ENCODE measurements at regions not wholly inside any gene's neighbourhood (a gene's known extent, or its start where the extent isn't known, plus 50 kb on each side); places are given as distances from the start of the nearest gene placed in this dataset.

DNA sequence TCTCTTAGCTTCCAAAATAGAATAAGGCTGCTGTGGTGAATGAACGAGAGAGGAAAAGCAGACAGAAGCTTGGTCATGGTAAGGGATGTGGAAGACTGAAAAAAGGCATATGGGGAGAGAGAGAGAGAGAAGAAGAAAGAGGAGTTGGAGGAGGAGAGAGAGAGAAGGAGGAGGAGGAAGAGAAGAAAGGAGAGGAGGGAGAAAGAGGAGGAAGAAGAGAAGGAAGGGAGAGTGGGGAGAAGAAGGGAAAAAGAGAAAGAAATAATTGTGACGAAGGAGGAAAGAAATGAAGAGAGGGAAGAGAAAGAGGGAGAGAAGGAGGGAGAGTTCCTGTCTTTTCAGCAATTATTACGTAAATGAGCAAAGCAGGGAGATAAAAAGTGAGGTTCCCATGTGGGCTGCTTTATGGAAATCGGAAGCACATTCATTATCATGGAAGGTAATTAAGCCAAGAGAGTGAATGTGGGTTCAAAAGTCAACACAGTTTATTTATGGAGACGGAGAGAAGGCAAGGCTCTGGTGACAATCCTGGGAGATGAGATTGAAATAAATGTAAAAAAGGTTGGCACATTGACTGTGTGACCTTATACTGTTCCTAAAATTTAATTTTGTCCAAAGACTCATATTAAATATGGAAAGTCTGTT lies 611.2 kb downstream of the KIF4B start:
- Mint-ChIP-seq H3K4me1 (peaks cover 37% of the 10 kb centered on the region), H3K9me3 (peaks cover 4% of the 10 kb centered on the region; the same call in 1 of the 2 replicates), H3K4me3 (no peak overlapping the region), H3K27me3 (ENCODE audit: low read depth) (no peaks in the 10 kb centered on the region; the same call in 1 of the 2 replicates), H3K36me3 (no peaks in the 10 kb centered on the region), H3K27ac (peak overlapping the region; percentile 69)
- CTCF ChIA-PET = no interaction called here
- POLR2A ChIA-PET = no interaction called here
- ATAC-seq (no peak), DNase-seq (ENCODE audit: low spot score) (no peak)
- TF ChIP-seq, protein P1, sequence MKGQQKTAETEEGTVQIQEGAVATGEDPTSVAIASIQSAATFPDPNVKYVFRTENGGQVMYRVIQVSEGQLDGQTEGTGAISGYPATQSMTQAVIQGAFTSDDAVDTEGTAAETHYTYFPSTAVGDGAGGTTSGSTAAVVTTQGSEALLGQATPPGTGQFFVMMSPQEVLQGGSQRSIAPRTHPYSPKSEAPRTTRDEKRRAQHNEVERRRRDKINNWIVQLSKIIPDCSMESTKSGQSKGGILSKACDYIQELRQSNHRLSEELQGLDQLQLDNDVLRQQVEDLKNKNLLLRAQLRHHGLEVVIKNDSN (CRISPR knock-in tag; IDR thresholded peaks at IDR 0.05) = no peak
- TF ChIP-seq, protein P2, sequence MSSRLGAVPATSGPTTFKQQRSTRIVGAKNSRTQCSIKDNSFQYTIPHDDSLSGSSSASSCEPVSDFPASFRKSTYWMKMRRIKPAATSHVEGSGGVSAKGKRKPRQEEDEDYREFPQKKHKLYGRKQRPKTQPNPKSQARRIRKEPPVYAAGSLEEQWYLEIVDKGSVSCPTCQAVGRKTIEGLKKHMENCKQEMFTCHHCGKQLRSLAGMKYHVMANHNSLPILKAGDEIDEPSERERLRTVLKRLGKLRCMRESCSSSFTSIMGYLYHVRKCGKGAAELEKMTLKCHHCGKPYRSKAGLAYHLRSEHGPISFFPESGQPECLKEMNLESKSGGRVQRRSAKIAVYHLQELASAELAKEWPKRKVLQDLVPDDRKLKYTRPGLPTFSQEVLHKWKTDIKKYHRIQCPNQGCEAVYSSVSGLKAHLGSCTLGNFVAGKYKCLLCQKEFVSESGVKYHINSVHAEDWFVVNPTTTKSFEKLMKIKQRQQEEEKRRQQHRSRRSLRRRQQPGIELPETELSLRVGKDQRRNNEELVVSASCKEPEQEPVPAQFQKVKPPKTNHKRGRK (CRISPR knock-in tag; IDR thresholded peaks at IDR 0.05; ENCODE audit: borderline replicate concordance) = peak; percentile 94; the same call in 1 of the 2 replicates

DNA sequence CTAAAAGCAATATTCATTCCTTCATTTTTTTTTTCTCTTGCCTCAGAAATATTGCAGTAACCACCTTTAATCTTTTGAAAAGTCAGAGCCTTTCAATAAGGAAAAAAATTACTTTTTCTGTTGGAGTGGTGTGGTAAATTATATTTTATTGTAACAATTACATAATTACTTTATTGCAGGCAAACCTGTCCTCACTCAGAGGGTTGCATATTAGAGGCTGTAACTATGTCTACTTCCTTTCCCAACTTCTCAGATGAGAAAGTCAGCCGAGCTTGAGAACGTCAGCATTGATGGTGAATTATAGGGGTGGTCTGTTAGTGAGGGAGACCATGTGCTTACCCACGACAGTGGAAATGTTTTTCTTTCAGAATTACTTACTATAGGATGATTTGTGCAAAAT lies 611.8 kb downstream of the KIF4B start:
- POLR2A ChIA-PET = no interaction called here
- Mint-ChIP-seq H3K27ac (no peak overlapping the region), H3K9me3 (peaks cover 4% of the 10 kb centered on the region; the same call in 1 of the 2 replicates), H3K4me3 (no peak overlapping the region), H3K4me1 (peaks cover 36% of the 10 kb centered on the region), H3K27me3 (ENCODE audit: low read depth) (no peaks in the 10 kb centered on the region), H3K36me3 (no peaks in the 10 kb centered on the region)
- TF ChIP-seq ZNF232 (CRISPR knock-in tag; IDR thresholded peaks at IDR 0.05) (no peak), NFYB (CRISPR knock-in tag; conservative IDR thresholded peaks at IDR 0.05; ENCODE audit: low read depth) (no peak), OVOL2 (CRISPR knock-in tag; IDR thresholded peaks at IDR 0.05; ENCODE audit: borderline replicate concordance) (no peak), ETV6 (CRISPR knock-in tag; IDR thresholded peaks at IDR 0.05) (no peak)
- TF ChIP-seq, protein P2 (CRISPR knock-in tag; IDR thresholded peaks at IDR 0.05; ENCODE audit: borderline replicate concordance) = no peak
- ATAC-seq (no peak), DNase-seq (ENCODE audit: low spot score) (no peak)
- CTCF ChIA-PET = no interaction called here

DNA sequence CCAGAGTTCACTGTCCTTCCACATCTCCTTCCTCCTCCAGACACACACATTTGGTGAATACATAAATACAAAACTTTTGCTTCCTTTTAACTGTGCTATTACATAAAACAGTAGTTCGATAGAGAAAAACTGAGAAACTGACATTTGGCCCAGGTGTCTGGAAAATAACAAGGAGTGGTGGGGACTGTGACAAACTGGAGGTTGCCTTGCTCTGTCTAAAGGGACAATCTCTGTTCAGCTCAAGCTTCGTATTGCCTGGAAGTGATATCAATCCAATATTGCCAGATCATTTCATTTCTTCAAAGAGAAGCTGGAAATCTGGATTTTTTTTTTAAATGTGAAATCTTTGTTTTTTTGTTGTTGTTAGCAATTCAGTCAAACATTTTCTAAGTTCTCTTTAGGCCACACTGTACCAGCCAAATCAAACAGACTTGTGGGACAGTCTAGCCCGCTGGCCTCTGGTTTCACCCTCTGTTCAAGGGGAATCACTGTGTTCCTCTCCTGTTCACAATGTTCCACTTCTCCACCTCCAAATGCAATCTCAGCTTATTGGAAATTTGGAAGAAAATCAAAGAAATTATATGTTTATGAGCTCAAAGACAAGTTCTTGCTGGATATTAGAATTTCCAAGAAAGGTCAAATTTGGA lies 612.5 kb downstream of the KIF4B start:
- CTCF ChIA-PET = no interaction called here

More for the DNA sequence above, 612.5 kb downstream of the KIF4B start:
- no peak for TF ChIP-seq ZNF138 (CRISPR knock-in tag; conservative IDR thresholded peaks at IDR 0.05)
- TF ChIP-seq, protein P1 (CRISPR knock-in tag; IDR thresholded peaks at IDR 0.05) = no peak
- no peak for TF ChIP-seq ZNF671 (CRISPR knock-in tag; IDR thresholded peaks at IDR 0.05)
- no peak for TF ChIP-seq FOXJ3 (CRISPR knock-in tag; IDR thresholded peaks at IDR 0.05; ENCODE audit: borderline replicate concordance)
- TF ChIP-seq, protein P3, sequence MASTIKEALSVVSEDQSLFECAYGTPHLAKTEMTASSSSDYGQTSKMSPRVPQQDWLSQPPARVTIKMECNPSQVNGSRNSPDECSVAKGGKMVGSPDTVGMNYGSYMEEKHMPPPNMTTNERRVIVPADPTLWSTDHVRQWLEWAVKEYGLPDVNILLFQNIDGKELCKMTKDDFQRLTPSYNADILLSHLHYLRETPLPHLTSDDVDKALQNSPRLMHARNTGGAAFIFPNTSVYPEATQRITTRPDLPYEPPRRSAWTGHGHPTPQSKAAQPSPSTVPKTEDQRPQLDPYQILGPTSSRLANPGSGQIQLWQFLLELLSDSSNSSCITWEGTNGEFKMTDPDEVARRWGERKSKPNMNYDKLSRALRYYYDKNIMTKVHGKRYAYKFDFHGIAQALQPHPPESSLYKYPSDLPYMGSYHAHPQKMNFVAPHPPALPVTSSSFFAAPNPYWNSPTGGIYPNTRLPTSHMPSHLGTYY (CRISPR knock-in tag; IDR thresholded peaks at IDR 0.05) = no peak
- TF ChIP-seq GRHL2 (CRISPR knock-in tag; IDR thresholded peaks at IDR 0.05; ENCODE audit: insufficient replicate concordance, severe bottlenecking) = no peak
- TF ChIP-seq, protein P4, sequence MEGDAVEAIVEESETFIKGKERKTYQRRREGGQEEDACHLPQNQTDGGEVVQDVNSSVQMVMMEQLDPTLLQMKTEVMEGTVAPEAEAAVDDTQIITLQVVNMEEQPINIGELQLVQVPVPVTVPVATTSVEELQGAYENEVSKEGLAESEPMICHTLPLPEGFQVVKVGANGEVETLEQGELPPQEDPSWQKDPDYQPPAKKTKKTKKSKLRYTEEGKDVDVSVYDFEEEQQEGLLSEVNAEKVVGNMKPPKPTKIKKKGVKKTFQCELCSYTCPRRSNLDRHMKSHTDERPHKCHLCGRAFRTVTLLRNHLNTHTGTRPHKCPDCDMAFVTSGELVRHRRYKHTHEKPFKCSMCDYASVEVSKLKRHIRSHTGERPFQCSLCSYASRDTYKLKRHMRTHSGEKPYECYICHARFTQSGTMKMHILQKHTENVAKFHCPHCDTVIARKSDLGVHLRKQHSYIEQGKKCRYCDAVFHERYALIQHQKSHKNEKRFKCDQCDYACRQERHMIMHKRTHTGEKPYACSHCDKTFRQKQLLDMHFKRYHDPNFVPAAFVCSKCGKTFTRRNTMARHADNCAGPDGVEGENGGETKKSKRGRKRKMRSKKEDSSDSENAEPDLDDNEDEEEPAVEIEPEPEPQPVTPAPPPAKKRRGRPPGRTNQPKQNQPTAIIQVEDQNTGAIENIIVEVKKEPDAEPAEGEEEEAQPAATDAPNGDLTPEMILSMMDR (IDR thresholded peaks at IDR 0.05) = no peak
- TF ChIP-seq KAT7 (CRISPR knock-in tag; IDR thresholded peaks at IDR 0.05; ENCODE audit: borderline replicate concordance) = no peak
- TF ChIP-seq SMAD4 (CRISPR knock-in tag; IDR thresholded peaks at IDR 0.05) = no peak
- TF ChIP-seq EMX1 (CRISPR knock-in tag; IDR thresholded peaks at IDR 0.05) = no peak
- H3K4me1 Mint-ChIP-seq = peaks cover 31% of the 10 kb centered on the region
- no peak overlapping the region for H3K27ac Mint-ChIP-seq
- POLR2A ChIA-PET = no interaction called here
- no peak overlapping the region for H3K4me3 Mint-ChIP-seq
- DNase-seq (ENCODE audit: low spot score) (no peak), ATAC-seq (no peak)
- H3K9me3 Mint-ChIP-seq = peaks cover 4% of the 10 kb centered on the region; the same call in 1 of the 2 replicates
- H3K36me3 Mint-ChIP-seq = no peaks in the 10 kb centered on the region
- no peaks in the 10 kb centered on the region for H3K27me3 Mint-ChIP-seq (ENCODE audit: low read depth)
